Right lung (tissue), 2 donors: ENCODE measurements at regions not wholly inside any gene's neighbourhood (a gene's known extent, or its start where the extent isn't known, plus 50 kb on each side); places are given as distances from the start of the nearest gene placed in this dataset.

Experiments used
- DNase-seq, 2 donors: peaks; one replicate each; pipeline ENCODE4 v3.0.0-alpha.2; 2013

- DNase-seq = no peak
Observed at GRCh38 chr2:236673126-236673822, 103.6 kb downstream of the ACKR3 start.

GRCh38 chr2:236673823-236674185 lies 104.2 kb downstream of the ACKR3 start:
- DNase-seq = no peak

DNA sequence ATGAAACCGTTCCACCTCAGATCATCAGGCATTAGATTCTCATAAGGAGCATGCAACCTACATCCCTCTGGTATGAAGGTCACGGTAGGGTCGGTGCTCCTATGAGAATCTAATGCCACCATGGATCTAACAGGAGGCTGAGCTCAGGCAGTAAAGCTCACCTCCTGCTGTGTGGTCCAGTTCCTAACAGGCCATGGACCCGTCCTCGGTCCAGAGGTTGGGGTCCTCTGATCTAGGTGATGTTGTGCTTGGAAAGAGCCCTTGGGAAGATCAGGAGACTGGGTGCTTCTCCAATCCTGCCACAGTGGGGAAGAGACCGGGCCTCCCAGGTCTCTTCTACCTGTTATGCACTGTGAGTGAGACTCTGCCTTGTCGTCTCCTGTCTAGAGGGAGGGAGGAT lies 104.6 kb downstream of the ACKR3 start:
- DNase-seq = no peak

GRCh38 chr2:236674646-236675045 lies 105.0 kb downstream of the ACKR3 start:
- DNase-seq = no peak

GRCh38 chr2:236675051-236675450 lies 105.4 kb downstream of the ACKR3 start:
- no peak for DNase-seq

- no peak for DNase-seq
Observed at GRCh38 chr2:236675526-236675925, 105.9 kb downstream of the ACKR3 start.

- no peak for DNase-seq
Observed at GRCh38 chr2:236676136-236676873, 106.7 kb downstream of the ACKR3 start.

GRCh38 chr2:236677368-236677767 lies 107.7 kb downstream of the ACKR3 start:
- DNase-seq = no peak

GRCh38 chr2:236678307-236678975 lies 108.8 kb downstream of the ACKR3 start:
- no peak for DNase-seq

DNA sequence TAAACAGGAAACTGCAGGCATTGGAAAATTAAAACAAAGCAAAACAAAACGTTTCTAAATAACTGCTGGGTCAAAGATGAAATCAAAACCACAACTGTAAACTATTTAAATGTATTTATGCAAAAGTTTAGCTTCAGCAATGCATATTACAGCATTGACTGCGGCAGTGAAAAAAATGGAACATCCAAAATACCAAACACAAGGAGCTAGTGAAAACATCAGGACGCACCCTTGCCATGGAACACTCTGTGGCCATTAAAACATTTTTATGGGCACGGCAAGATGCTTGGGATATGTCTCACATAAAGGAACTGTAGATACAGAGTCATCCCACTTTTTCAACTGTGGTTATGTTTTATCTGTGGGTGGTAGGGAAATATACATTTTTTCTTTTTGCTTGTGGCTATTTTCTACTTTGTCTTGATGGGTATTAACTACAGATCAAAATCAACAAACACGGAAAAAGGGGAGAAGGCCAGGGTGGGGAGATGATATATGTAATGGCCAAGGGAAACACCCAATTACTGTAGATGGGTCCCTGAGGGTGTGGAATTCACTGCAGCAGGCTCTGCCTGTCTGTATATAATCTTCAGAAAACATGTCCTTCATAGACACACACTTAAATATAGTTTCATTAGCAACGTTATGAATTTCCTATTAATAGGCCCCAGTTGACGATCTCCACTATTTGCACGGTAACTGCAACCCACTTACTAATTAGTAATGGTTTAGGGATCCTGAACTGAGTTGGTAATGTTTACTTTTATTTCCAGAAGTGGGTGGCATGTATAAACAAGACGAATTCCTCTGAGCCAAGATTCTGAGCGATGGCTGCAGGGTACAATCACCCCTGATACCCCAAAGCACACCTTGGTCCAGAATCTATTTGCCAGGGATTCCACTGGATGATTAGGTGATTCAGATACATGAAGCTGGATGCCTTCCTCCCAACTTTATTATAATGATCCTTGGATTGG lies 110.5 kb downstream of the ACKR3 start:
- DNase-seq = no peak

- DNase-seq = no peak
Observed at GRCh38 chr2:236682651-236683422, 113.2 kb downstream of the ACKR3 start.

- DNase-seq = no peak
Observed at GRCh38 chr2:236684504-236685256, 115.1 kb downstream of the ACKR3 start.

- no peak for DNase-seq
Observed at GRCh38 chr2:236685361-236685760, 115.7 kb downstream of the ACKR3 start.

GRCh38 chr2:236685979-236686520 lies 116.4 kb downstream of the ACKR3 start:
- DNase-seq = no peak

- no peak for DNase-seq
Observed at GRCh38 chr2:236686561-236686960, 116.9 kb downstream of the ACKR3 start.

- DNase-seq = no peak
Observed at GRCh38 chr2:236687296-236687965, 117.8 kb downstream of the ACKR3 start.

GRCh38 chr2:236688157-236688556 lies 118.5 kb downstream of the ACKR3 start:
- DNase-seq = no peak

DNA sequence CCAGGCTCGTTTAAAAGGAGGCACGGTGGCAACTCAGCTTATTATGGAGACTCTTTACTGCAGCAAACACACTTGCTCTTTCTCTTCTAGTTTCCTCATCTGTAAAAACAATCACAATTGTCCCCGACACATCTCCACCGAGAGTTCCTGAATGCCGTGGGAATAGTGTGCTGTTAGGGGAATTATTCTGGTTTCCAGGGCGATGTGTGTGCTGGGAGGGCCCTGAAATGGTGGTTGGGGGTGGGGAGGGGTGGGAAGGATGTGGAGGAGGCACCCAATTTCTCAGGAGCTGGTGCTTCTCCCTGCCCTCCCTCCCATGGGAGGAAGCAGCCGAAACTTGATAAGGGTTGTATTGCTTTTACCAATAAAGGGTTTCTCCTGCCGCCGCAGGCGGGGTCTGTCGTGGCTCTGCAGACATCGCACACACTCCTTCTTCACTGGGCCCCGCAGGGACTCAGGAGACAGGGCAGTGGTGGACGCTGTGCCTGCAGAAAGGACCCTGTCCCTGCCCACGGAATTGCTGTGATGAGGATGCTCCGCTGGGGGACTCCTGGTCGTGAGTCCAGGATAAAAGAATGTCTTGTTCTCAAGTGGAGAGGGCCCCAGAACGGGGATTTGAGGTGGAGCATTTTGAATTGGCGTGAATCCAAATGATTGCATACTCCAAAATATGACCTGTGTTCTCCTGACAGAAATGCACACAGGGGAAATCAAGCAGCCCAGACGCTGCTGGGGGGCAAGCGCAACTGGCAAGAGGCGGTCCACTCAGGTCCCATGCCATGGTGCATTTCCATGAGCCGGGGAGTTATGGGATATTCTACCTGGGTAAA lies 119.2 kb downstream of the ACKR3 start:
- DNase-seq = no peak

DNA sequence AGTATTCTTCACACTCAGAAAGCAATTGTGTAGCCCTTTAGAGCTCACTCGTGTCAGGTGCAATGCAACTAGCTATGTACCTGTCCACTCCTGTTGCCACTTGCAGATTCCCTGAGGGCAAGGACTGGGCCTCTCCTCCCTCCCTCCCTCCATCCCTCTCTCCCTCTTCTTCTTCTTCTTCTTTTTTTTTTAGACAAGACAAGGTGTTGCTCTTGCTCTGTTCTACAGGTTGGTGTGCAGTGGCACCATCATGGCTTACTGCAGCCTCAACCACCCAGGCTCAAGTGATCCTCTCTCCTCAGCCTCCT lies 119.7 kb downstream of the ACKR3 start:
- DNase-seq = no peak
